Esophagus mucosa (tissue), 1 donor: ENCODE measurements at regions not wholly inside any gene's neighbourhood (a gene's known extent, or its start where the extent isn't known, plus 50 kb on each side); places are given as distances from the start of the nearest gene placed in this dataset.
"Not testable (repeated sequence)": the region's sequence is repeated elsewhere in the genome, so short reads cannot be mapped to it uniquely, and the experiment has no call there.

Source experiments
- ATAC-seq: fragments of 200-7000 bp; cut with Tn5 transposase; one replicate; pipeline ENCODE4 v1.9.1; 2020
- donor health status: DM: yes; HTN: yes; CAD: no.

DNA sequence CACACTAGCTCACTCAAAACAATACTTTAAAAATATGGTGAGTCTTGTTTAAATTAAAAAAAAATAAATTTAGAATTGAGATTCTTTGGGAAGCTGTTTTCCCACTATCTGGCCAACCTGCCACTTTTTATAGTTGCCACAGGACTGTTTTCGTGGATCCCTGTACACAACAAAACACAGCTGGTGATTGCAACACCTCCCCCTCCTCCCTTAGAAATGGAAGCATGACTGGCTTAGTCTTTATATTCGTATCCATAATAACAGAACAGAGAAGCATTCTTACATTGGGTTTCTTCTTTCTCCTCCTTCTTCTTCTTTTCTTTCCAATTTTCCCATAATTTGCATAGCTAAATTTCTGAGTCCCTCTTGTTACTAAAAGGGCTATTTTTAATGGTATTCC, 79.5 kb upstream of the GJB6 start:
- ATAC-seq: no peak

DNA sequence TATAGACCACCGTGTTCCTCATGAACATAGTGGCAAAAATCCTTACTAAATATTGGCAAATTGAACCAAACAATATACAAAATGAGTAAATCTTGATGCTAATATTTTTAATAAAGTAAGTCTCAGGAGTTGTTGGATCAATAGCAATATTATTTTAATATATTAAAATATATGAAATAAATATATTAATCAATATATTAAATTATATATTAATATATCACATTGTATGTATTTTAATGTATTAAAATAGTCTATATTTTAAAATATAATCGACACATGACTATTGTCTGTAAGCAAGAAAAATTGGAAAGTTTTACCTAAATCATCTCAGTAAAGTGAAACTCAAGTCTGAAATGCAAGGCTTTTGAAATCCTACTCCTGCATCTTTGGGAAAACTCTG, 78.9 kb upstream of the GJB6 start:
- no peak for ATAC-seq

DNA sequence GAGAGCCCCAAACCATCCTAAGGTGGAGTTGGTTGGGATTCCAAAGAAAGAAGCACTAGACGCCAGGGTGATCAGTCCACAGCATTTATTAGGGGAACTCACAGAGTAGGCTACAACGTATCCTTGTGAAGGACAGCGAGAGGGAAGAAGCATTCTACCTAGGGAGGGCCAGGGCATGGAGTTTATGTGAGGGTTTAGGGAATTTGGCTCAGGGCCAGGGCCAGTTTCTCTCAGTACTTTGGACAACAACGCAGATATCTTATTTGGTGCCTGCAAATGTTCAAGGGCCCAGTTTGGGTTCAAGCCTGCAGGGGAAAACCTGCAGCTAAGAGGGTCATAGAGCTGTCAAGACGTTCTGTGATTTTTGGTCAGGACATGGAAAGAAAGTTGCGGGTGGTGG, 73.9 kb upstream of the GJB6 start:
- ATAC-seq: no peak

DNA sequence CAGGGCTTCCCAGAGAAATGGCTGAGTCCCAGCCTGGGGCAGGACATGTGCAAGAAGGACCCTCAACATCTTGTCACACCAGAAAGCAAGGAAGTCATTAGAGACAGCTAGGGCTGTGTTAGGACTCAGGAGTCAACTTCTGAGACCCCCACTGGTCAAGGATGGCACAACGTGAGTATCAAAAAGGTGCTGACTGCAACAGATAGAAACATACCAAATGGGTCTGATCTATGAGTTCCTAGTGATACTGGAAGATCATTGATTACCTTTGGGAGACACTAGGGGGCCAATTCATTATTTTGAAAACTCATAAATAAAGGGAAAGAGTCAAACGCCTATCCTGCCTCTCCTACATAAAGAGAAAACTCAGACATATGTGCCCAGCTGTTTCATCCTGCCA, 73.5 kb upstream of the GJB6 start:
- ATAC-seq: no peak

DNA sequence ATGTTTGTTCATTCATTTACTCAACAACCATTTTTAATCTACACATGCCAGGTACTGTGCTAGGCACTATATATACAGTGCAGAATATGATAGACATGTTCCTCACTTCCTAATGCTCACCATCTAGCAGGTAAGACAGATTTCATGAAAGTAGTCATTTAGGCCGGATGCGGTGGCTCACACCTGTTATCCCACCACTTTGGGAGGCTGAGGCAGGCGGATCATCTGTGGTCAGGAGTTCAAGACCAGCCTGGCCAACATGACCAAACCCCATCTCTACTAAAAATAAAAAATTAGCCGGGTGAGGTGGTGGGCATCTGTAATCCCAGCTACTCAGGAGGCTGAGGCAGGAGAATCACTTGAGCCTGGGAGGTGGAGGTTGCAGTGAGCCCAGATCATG, 71.9 kb upstream of the GJB6 start:
- not testable (repeated sequence) for ATAC-seq

DNA sequence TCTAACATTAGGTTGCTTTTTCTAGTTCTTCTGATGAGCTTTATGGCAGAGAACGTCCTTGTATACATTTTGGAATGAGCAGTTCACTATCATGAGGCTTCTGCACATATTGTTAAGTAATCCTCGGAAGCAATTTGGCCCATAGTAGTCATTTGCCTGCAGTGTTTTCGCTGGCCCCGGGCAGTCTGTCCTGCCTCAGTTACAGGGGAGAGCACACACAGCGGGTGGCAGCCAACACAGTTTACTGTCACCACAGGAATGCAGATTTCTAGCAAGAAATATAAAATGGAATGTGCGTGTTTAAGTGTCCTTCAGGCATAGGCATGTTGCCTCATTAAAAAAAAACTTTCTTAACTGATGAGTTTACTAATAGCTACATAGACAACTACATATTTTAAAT, 71.5 kb upstream of the GJB6 start:
- no peak for ATAC-seq

DNA sequence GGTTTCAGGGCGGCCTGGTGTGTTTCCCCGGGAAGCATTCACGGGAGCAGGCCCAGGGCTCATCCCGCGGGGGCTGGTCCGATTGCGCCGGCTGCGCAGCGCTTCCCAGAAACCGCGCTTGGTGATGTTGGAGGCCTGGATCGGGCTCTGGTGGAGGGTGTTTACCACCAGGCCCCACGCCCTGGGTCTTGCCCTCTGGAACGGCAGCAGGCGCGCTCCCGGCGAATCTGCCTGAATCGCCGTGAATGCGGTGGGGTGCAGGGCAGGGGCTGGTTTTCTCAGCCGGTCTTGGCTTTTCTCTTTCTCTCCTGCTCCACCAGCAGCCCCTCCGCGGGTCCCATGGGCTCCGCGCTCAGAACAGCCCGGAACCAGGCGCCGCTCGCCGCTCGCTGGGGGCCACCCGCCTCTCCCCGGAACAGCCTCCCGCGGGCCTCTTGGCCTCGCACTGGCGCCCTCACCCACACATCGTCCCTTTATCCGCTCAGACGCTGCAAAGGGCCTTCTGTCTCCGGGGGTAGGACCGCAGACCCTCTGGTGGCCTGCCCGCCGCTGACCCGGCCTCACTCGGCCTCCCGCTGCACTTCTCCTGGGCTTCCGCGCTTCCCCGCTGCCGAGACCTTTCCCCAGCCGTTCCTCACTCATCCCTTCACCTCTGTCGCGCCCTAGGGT, 69.4 kb upstream of the GJB6 start:
- no peak for ATAC-seq

DNA sequence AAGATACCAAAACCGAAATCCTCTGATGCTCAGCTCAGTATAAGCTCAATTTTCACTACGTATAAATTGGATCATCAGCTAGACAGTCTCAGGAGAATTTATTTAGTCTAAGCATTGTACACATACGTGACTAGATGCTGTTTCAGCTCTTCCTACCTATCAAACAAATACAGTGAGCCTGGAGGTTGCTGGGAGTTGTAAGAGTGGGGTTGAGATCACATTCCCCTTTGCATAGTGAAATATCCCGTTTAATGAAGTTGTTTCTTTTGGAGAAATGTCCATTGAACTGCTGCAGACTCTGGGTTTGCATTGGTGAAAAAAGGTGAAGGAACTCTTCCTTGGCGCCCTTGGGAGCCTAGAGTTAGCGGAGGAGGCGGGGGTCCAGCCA, 68.9 kb upstream of the GJB6 start:
- no peak for ATAC-seq

DNA sequence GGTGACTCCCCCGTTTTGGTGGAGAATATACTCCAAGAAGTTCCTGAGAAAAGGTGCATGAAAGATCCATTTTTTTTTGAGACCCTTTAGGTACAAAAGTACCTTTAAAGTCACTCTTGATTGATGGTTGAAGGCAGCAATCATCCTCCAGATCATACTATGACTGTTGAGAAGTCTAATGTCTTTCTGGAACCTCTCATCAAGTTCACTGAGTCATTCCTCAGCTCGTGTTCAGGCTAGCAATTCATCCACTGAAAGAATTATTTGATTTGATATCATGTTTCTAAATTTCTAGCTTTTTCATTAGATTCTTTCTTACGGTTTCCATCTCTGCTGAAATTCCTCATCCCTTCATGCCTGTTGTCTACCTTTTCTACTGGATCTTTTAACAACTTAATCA, 65.1 kb upstream of the GJB6 start:
- no peak for ATAC-seq

DNA sequence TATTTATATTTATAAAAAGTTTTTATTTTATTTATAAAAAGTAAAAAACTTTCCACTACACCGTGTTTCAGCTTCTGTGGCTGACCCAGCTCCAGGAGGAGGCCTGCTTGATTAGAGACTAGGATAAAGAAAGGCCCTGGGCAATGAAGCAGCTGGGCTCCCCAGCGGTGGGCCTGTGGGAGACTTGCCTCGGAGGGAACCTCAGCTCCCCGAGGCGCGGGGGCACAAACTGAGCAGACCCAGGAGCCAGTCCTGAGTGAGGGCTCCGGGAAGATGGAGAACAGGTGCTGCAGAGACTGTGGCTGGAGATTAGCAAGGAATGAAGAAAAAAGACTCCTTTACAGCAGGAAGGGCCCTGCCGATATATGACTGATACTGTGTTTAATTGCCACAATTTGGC, 63.8 kb upstream of the GJB6 start:
- no peak for ATAC-seq

DNA sequence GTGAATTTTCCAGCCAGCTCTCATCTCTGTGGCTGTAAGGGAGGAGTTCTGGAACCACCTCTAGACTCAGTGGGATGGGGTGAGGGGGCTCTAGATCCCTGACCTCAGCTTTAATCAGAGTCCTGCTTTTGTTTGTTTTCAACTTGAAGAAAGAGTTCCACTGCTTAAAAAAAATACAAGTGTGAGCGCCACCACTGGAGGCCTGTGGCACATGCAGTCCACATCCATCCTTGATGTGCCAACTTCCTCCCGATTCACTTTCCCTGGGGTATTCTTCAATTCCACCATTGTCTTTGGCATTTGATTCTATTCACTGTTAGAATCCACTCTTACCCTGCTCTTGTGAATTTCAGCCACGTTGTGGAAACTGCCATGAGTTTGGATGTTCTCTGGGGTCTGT, 62.4 kb upstream of the GJB6 start:
- ATAC-seq: no peak

DNA sequence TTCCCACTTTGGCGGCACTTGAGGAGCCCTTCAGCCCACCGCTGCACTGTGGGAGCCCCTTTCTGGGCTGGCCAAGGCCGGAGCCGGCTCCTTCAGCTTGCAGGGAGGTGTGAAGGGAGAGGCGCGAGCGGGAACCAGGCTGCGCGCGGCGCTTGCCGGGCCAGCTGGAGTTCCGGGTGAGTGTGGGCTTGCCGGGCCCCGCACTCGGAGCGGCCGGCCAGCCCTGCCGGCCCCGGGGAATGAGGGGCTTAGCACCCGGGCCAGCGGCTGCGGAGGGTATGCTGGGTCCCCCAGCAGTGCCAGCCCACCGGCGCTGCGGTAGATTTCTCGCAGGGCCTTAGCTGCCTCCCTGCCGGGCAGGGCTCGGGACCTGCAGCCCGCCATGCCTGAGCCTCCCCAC, 60.2 kb upstream of the GJB6 start:
- not testable (repeated sequence) for ATAC-seq

DNA sequence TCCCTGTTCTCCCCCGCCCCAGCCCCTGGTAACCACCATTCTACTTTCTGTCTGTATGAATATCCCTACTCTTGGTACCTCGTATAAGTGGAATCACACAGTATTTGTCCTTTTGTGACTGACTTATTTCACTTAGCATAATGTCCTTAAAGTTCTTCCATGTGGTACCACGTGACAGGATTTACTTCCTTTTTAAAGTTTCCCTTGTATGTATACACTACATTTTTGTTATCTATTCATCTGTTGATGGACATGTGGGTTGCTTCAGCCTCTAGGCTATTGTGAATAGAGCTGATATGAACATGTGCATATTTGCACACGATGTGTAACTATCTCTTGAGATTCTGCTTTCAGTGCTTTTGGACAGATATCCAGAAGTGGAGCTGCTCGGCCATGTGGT, 59.6 kb upstream of the GJB6 start:
- ATAC-seq: no peak

DNA sequence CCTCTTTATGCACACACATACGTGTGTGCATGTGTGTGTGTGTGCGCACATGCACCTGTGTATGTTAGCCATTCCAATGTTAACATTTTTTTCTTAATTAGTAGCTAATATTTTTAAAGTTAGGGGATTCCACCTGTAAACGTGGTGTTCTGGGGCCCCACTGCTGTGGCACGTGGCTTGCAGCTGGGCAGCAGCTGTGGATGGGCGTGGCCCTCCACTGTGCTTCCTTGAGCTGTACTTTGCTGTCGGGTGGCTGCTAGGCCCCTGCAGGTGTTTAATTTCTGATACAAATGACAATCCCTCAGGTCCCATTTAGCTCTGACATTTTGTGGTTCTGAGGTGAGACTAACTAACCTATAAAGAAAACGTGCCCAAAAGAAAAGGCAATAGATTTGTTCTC, 58.9 kb upstream of the GJB6 start:
- no peak for ATAC-seq

DNA sequence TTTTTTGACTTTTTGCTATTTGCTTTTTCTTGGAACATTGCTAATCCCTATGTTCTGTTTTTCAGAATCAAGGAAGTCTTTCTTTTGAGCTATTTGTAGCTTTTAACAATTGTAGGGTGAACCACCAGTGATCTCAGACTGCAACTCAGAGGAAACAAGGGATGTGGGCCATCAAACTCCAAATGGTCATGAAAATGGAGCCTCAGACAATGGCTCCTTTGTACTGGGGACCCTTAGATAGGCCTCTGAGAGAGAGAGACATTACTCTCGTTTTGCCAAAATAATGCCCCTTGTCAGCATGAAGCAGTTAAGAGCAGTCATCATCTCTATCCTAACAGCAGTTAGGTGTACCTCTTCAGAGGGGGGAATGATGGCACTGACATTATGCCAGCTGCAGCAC, 56.4 kb upstream of the GJB6 start:
- no peak for ATAC-seq

DNA sequence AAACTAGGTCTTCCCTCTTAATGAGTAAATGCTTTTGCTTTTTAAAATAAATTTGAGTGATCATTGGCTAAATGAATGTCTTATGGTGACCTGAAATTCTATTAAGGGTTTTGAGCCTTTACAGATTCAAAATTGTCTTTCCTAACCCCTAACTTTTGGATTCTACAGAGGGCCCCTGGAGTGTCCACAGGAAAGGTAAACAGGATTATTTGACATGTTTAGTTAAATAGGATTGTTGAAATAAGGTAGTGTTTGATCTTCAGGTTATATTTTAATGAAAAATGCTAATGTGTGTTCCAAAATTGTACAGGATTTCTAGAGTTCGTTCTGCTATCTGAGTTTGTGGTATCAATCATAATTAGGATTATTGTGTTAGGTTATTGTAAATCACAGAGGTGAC, 55.9 kb upstream of the GJB6 start:
- no peak for ATAC-seq

DNA sequence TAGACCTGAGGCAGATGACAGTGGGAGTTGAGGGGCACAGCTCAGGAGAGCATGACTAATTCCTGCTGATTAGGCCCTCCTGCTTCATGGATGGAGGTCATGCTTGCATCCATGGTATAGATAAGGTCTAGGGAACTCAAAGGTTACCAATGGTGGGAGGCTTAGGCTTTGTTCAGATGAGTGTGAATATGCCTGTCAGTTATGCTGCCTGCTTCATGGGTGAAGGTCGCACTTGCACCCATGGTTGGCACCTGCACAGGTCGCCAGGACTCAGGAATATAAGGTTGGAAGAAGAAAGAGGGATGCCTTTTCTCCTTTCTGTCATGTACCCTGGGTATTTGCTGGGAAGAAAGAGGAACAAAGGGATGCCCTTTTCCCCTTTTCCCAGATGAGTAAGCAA, 53.4 kb upstream of the GJB6 start:
- ATAC-seq: no peak
